NCI-H1417 (cell line): ENCODE measurements at regions not wholly inside any gene's neighbourhood (a gene's known extent, or its start where the extent isn't known, plus 50 kb on each side); places are given as distances from the start of the nearest gene placed in this dataset.

Experiments
- DNase-seq, 3 experiments: peaks; one replicate each; lab custom pipeline; 2025; lab: John Stamatoyannopoulos, UW

- DNase-seq: no peak
Observed at GRCh38 chr1:228894442-228894989, 159.2 kb downstream of the RHOU start.

GRCh38 chr1:228897901-228898300 is 162.6 kb downstream of the RHOU start:
- DNase-seq: no peak

DNA sequence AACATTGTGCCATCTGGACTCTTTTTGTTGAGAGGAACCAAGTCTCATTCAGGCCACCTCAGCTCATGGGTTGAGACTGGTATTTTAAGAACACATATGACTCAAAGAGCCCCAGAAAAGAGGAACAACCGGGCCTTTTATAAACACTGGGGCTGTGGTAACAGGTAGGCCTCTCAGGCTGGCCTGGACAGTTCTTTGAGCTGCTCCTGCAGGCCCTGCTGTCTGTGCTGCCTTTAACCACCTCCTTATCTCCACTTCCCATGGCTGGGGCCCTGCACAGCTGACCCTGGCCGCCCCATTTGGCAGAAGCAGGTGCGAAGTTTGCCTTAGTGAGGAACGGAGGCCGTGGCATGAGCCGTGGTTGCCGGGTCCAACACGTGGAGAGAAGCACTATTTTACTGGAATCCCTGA is 163.3 kb downstream of the RHOU start:
- no peak for DNase-seq

GRCh38 chr1:228899421-228899956 is 164.2 kb downstream of the RHOU start:
- peak in 1 of 3 experiments; percentile 28 for DNase-seq

GRCh38 chr1:228900099-228900885 is 165.0 kb downstream of the RHOU start:
- DNase-seq: peak in 1 of 3 experiments; percentile 54

DNA sequence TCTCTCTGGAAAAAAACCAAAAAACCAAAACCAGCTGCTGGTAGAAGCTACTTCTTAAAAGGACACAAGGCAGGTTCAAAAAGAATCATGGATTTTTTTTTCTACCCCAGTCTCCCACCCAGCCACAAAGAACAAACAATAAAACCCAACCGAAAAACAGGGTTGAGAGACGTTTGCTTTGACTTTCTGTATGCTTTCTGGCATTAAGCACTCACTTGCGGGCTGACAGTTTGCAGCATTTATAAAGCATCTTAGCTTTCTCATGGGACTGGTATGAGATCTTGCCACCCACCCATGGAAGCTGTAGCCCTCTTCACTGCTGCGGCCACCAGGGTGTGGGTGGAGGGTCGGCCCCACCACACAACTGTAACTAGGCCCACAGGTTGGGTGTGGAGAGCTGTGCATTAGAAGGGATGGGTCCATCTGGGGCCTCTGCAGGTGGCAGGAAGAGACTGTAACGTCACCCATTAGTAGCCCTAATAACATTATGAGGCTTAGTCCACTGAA is 165.7 kb downstream of the RHOU start:
- no peak for DNase-seq

DNA sequence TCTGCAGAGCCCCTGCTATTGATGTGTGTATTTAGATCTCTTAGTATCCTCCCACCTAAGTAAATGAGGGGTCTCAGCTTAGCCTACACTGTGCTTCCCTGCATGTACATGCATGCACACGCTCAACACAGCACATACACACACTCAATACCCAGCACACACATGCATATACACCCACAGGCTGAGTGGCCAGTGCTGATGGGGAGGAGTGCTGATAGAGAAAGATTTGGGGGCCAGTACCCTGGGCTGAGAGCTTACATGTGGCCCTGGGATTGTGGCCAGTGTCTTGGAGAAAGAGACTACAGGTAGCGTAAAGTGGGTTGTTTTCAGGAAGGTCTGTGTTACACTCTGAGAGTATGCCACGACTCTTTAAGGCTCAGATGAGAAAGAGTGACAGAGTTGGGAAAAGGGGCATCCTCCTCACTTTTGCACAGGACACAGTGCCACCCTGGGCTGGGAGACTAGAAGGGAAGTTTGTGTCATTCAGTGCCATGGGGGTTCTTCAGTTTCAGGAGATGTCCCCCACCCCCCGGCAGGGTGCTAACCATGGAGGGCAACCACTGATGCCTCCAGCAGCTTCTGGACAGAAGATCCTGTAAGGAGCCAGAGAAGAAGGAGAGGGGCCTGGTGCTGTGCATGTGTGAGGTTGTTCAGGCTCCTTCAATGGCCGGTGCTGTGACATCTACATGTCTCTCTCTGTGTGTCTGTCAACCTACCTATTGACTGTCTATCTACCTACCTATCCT is 166.8 kb downstream of the RHOU start:
- no peak for DNase-seq

DNA sequence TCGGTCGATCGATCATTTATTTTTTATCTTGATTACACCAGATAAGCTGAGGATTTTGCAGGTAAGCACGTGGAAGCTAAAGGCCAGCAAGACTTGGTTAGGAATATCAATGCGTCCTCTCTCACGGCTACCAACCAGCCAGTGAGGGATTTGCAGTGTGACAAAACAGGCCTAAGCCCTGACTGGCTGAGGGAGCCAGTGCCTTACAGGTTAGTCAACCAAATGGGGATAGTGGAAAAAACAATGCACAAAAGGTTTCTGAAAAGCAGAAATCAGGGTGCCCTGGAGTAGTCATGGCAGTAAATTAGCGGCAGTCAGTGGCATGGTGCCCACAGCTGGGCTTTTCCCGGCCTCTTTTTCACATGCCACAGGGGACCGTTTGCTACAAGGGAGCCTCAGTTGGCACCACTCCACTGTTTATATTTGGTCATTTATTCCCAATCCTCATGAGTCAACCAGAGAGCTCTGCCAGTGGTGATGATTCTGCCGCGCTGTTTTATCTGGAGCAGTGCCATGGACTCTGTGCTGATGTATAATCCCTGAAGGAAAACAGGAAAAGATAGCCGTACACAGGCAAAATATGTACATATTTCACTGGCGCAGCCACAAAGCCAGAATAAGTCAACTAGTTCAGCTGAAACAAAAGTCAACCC is 167.6 kb downstream of the RHOU start:
- peak in 2 of 3 experiments; percentile 18 to 51 for DNase-seq

DNA sequence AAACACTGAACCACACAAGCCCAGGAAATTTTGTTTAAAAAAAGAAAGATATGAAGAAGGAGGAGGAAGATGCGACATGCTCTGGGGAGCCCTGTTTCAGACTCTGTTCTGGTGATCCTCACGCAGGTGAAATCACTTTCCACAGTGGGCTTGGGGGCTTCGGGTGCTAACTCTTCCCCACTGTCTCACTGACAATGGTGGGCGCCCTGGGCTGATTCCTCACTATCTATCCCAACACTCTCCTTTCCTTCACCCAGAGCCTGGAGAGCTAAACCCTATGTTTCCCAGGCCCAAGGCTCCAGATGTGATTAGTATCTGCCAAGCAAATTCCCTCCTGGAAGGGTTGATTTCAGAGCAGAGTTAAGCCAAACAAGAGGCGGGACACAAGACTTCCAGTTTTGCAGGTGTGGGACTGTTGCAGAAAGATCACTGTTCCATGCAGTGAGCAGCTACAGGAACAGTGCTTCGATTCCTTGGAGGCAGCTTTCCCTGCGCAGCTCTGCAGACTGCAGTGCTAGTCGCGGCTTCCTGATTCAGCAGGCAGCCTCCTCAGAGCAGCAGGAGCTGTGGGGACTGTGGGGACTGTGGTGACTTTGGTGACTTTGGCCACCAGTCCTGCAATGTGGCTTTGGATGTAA is 168.3 kb downstream of the RHOU start:
- no peak for DNase-seq

DNA sequence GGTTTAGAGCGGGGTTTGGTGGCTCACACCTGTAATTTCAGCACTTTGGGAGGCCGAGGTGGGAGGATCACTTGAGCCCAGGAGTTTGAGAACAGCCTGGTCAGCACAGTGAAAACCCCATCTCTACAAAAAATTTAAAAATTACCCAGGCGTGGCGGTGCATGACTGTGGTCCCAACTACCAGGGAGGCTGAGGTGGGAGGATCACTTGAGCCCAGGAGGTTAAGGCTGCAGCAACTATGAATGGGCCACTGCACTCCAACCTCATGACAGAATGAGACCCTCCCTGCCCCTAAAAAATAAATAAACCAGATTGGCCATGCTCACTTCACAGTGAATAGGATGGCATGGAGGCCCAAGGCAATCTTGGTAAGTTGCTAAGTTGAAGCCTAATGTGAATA is 168.9 kb downstream of the RHOU start:
- no peak for DNase-seq

DNA sequence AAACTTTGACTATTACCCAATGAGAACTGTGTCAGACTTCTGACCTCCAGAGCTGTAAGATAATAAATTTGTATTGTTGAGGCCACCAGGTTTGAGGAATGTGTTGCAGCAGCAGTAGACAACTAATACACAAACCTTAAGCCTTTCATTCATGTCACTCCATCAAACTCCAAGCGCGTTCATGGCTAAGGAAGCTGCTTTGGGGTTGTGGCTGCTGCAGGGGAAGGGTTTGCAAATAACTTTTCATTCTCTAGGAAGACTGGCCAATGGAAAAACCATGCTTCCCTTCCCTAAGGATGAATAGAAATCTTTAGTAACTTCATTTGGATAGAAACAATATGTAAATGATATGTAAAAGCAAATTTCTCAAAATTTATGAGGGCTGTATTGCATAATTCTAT is 170.4 kb downstream of the RHOU start:
- DNase-seq: no peak

DNA sequence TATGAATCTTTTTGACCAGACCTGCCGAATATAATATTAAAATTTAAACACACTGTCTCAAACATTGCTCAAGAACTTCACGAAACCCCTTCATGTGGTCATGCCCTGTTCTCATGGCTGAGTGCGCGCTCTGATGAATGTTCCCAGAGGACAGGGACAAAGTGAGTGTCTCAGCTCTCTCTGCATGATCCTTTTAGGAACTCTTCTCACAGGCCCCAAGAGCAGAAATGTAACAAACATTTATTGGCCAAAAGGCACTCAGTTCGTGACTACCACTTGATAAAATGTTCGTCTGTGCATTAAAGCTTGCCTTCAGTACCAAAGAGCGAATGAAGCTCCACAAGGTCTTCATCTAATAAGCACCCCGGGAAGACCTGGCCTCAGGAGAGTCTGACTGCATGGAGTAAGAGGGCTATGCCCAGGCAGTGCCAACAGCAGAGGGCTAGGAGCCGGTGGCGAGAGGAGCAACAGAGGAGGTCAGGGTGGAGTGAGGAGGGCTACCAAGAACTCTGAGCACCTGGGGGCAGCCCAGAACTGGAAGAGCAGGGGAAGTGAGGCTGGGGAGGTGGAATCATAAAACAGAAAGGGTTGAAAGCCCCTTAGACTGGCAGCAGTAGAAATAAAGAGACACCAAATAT is 171.1 kb downstream of the RHOU start:
- no peak for DNase-seq

DNA sequence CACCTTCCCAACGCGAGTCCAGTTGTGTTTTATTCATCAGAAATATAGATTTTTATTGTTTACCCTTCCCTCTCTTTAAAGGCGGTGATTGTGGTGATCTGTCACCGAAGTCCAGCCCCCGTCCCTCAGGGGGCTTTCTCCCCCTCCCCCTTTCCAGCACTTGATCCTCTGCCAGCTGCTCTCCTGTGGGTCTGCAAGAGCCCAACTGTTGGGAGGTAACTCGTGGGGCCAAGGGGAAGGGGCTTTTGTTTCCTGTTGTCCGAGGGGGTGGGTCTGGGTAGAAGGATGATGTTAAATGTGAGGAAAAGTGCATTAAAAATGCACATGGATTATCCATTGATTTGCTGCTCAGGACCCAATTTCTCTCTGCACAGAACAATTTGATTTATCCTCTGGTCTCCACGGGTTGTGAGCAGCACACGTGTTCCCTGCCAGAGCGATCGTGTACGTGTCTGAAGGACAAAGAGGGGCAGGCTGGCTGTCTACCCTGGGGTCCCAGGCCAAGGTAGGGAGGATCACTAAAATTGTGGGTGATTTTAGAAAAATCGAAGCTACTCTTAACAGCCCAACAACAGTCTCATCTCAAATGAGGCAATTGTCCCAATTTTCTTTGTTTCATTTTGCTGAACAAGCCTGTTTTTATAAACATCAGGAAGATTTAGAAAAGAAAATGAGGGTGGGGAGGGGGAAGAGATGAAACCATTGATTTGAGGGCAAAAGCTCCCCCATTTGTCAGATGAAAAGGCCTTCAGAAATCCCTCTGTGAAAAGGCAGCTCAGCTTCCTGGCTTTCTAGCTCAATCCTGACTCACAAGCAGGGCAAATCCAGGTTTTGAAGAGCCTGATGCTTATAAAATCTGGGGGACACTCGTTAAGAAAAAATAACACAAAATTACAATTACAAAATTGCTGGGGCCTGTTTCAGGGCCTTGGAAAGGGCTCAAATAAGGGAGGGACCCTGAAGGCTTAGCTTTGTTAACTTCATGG is 176.2 kb downstream of the RHOU start:
- peak in 2 of 3 experiments; percentile 23 to 60 for DNase-seq

- no peak for DNase-seq
Observed at GRCh38 chr1:228913626-228914414, 178.5 kb downstream of the RHOU start.

- no peak for DNase-seq
Observed at GRCh38 chr1:228914700-228915099, 179.4 kb downstream of the RHOU start.

- DNase-seq: no peak
Observed at GRCh38 chr1:228917342-228917741, 182.1 kb downstream of the RHOU start.

DNA sequence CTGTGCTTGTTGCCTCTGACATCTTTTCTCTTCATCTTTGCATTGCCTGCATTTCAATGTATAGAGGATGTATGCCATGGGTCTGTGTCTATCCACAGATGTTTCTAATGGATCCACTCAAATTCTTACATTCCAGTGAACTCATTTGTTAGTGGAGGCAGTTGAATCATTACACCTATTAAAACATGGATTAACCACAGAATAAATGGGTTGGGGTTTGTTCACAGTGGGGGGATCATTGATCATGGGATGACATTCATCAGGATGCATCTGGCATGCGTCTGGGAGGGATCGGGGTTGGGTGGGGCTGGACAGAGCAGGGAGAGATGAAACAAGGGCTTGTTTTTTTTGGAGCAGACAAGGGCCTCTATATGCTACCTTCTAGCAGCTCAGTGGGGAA is 182.5 kb downstream of the RHOU start:
- DNase-seq: no peak

GRCh38 chr1:228918335-228918734 is 183.1 kb downstream of the RHOU start:
- no peak for DNase-seq

DNA sequence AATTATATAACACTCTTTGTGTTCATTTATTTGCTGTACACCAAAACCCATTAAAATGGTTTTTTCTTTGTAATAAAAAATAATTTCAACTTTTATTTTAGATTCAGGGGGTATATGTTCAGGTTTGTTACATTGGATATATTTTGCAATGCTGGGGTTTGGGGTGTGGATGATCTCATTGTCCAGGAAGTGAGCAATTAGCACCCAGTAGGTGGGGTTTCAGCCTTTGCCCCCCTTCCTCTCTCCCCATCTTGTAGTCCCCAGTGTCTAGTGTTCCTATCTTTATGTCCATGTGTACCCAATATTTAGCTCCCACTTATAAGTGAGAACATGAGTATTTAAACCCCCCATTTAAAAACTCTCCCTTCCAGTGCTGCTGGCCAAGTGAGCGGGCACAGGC is 184.6 kb downstream of the RHOU start:
- DNase-seq: no peak
